ENCODE measurements at regions not wholly inside any gene's neighbourhood (a gene's known extent, or its start where the extent isn't known, plus 50 kb on each side); places are given as distances from the start of the nearest gene placed in this dataset.

GRCh38 chr5:128644863-128645262 is 106.8 kb upstream of the FBN2 start:
- H3K4me3 Mint-ChIP-seq, result no peak overlapping the region

GRCh38 chr5:128645581-128645980 is 107.5 kb upstream of the FBN2 start:
- no peaks in the 10 kb centered on the region for H3K36me3 Mint-ChIP-seq
- H3K9me3 Mint-ChIP-seq, result no peaks in the 10 kb centered on the region
- H3K27ac Mint-ChIP-seq, result no peak overlapping the region
- H3K27me3 Mint-ChIP-seq, result no peaks in the 10 kb centered on the region
- H3K4me3 Mint-ChIP-seq, result no peak overlapping the region
- DNase-seq (ENCODE audit: extremely low spot score, unreplicated experiment), result no peak
- peaks cover 4% of the 10 kb centered on the region for H3K4me1 Mint-ChIP-seq (ENCODE audit: unreplicated experiment)
- TF ChIP-seq CTCF (conservative IDR thresholded peaks at IDR 0.05), result no peak

More at GRCh38 chr5:128644863-128645262, 106.8 kb upstream of the FBN2 start:
- Mint-ChIP-seq H3K27me3 (no peaks in the 10 kb centered on the region), H3K4me1 (ENCODE audit: unreplicated experiment) (peaks cover 4% of the 10 kb centered on the region), H3K36me3 (no peaks in the 10 kb centered on the region), H3K27ac (no peak overlapping the region), H3K9me3 (no peaks in the 10 kb centered on the region)
- DNase-seq (ENCODE audit: extremely low spot score, unreplicated experiment), result no peak
- no peak for TF ChIP-seq CTCF (conservative IDR thresholded peaks at IDR 0.05)

GRCh38 chr5:128646176-128646575 is 108.1 kb upstream of the FBN2 start:
- H3K27ac Mint-ChIP-seq, result no peak overlapping the region
- TF ChIP-seq CTCF (conservative IDR thresholded peaks at IDR 0.05), result no peak
- no peaks in the 10 kb centered on the region for H3K36me3 Mint-ChIP-seq
- H3K27me3 Mint-ChIP-seq, result no peaks in the 10 kb centered on the region
- H3K4me1 Mint-ChIP-seq (ENCODE audit: unreplicated experiment), result peaks cover 4% of the 10 kb centered on the region
- DNase-seq (ENCODE audit: extremely low spot score, unreplicated experiment), result no peak
- no peak overlapping the region for H3K4me3 Mint-ChIP-seq
- H3K9me3 Mint-ChIP-seq, result no peaks in the 10 kb centered on the region

GRCh38 chr5:128649192-128649591 is 111.1 kb upstream of the FBN2 start:
- no peaks in the 10 kb centered on the region for H3K9me3 Mint-ChIP-seq
- no peak overlapping the region for H3K27ac Mint-ChIP-seq
- H3K27me3 Mint-ChIP-seq, result no peaks in the 10 kb centered on the region
- no peak overlapping the region for H3K4me3 Mint-ChIP-seq
- no peak for DNase-seq (ENCODE audit: extremely low spot score, unreplicated experiment)
- peaks cover 4% of the 10 kb centered on the region for H3K4me1 Mint-ChIP-seq (ENCODE audit: unreplicated experiment)
- TF ChIP-seq CTCF (conservative IDR thresholded peaks at IDR 0.05), result no peak
- no peaks in the 10 kb centered on the region for H3K36me3 Mint-ChIP-seq

- Mint-ChIP-seq H3K27me3 (no peaks in the 10 kb centered on the region), H3K36me3 (no peaks in the 10 kb centered on the region), H3K4me3 (no peak overlapping the region), H3K9me3 (peaks cover 5% of the 10 kb centered on the region), H3K4me1 (ENCODE audit: unreplicated experiment) (no peaks in the 10 kb centered on the region), H3K27ac (no peak overlapping the region)
- no peak for TF ChIP-seq CTCF (conservative IDR thresholded peaks at IDR 0.05)
- DNase-seq (ENCODE audit: extremely low spot score, unreplicated experiment), result no peak
Observed at GRCh38 chr5:128662997-128663396, 125.0 kb upstream of the FBN2 start.

- Mint-ChIP-seq H3K36me3 (no peaks in the 10 kb centered on the region), H3K4me3 (no peak overlapping the region), H3K27me3 (no peaks in the 10 kb centered on the region), H3K4me1 (ENCODE audit: unreplicated experiment) (peaks cover 3% of the 10 kb centered on the region), H3K27ac (no peak overlapping the region), H3K9me3 (peaks cover 4% of the 10 kb centered on the region)
- no peak for DNase-seq (ENCODE audit: extremely low spot score, unreplicated experiment)
- no peak for TF ChIP-seq CTCF (conservative IDR thresholded peaks at IDR 0.05)
Observed at GRCh38 chr5:128665747-128666355, 127.8 kb upstream of the FBN2 start.
